SK-N-SH (cell line): ENCODE measurements at regions not wholly inside any gene's neighbourhood (a gene's known extent, or its start where the extent isn't known, plus 50 kb on each side); places are given as distances from the start of the nearest gene placed in this dataset.

Experiments used
- CTCF ChIA-PET: fragments of 300-600, 350-600 bp; formaldehyde crosslinking; extraction: SDS; loops from one replicate; lab custom pipeline; 2021; lab: Yijun Ruan, JAX
- POLR2A ChIA-PET: fragments of 350-600 bp; sonication (Branson Sonifier 250); formaldehyde crosslinking; extraction: SDS; loops from one replicate; lab custom pipeline; 2020; ENCODE audit warnings: antibody characterized with exemption, inconsistent platforms; lab: Yijun Ruan, JAX
- DNase-seq: peaks from one replicate; pipeline ENCODE4 v3.0.0; 2012
- H2AFZ ChIP-seq: fragments of 200-600 bp; sonication (generic); 2 replicates; pipeline ENCODE4 v1.8.1; 2016; ENCODE audit warnings: antibody characterized with exemption, mild to moderate bottlenecking, low read depth
- H3F3A ChIP-seq: fragments of 200-600 bp; sonication (generic); replicated peaks from 2 replicates; pipeline ENCODE3; 2016; ENCODE audit warnings: antibody characterized with exemption, mild to moderate bottlenecking; ENCODE audit not compliant: insufficient read depth
- H3K27ac ChIP-seq, 2 experiments: fragments of 200-500 bp in 1 of 2; fragments of 200-600 bp in 1 of 2; sonication (Bioruptor generic) in 1 of 2; sonication (generic), shearing (Covaris generic) in 1 of 2; 2 replicates each; pipeline versions ENCODE4 v1.5.1 to v1.6.1; 2014 to 2016; ENCODE audit warnings: low read depth in 2 of 2, inconsistent platforms in 1 of 2, low read length in 1 of 2, mild to moderate bottlenecking in 1 of 2, mixed read lengths in 1 of 2
- H3K27me3 ChIP-seq: fragments of 200-600 bp; sonication (generic), shearing (Covaris generic); 2 replicates; pipeline ENCODE4 v1.6.1; 2016; ENCODE audit warnings: mixed run types; ENCODE audit not compliant: insufficient read depth
- H3K36me3 ChIP-seq, 2 experiments: fragments of 200-500 bp in 1 of 2; fragments of 200-600 bp in 1 of 2; sonication (Bioruptor generic) in 1 of 2; sonication (generic) in 1 of 2; replicated peaks in 1 of 2; 2 replicates each; pipeline versions ENCODE3 to v1.5.1; 2014 to 2016; ENCODE audit warnings: low read length in 1 of 2, mild to moderate bottlenecking in 1 of 2; ENCODE audit not compliant: insufficient read depth in 2 of 2, control insufficient read depth in 1 of 2
- H3K4me1 ChIP-seq, 2 experiments: fragments of 200-500 bp in 1 of 2; fragments of 200-600 bp in 1 of 2; sonication (Bioruptor generic) in 1 of 2; sonication (generic), shearing (Covaris generic) in 1 of 2; 2 replicates each; pipeline versions ENCODE4 v1.5.1 to v1.6.1; 2014 to 2016; ENCODE audit warnings: low read depth in 1 of 2, low read length in 1 of 2, mixed run types in 1 of 2; ENCODE audit not compliant: insufficient read depth in 2 of 2, control insufficient read depth in 1 of 2
- H3K4me2 ChIP-seq: fragments of 200-600 bp; sonication (generic), shearing (Covaris generic); 2 replicates; pipeline ENCODE4 v1.6.1; 2017; ENCODE audit warnings: mixed run types
- H3K4me3 ChIP-seq, 2 experiments: fragments of 200-500 bp in 1 of 2; fragments of 200-600 bp in 1 of 2; sonication (Bioruptor generic) in 1 of 2; sonication (generic), shearing (Covaris generic) in 1 of 2; 2 replicates each; pipeline versions ENCODE4 v1.5.1 to v1.8.1; 2014 to 2016; ENCODE audit warnings: low read depth in 2 of 2, inconsistent platforms in 1 of 2, low read length in 1 of 2, mild to moderate bottlenecking in 1 of 2, mixed read lengths in 1 of 2, moderate library complexity in 1 of 2
- H3K79me2 ChIP-seq: fragments of 200-600 bp; sonication (generic); 2 replicates; pipeline ENCODE4 v1.8.1; 2017; ENCODE audit warnings: mild to moderate bottlenecking; ENCODE audit not compliant: insufficient read depth
- H3K9ac ChIP-seq: fragments of 200-600 bp; sonication (generic); 2 replicates; pipeline ENCODE4 v1.6.1; 2017; ENCODE audit warnings: mixed run types
- H3K9me2 ChIP-seq: fragments of 200-600 bp; sonication (generic); 2 replicates; pipeline ENCODE4 v1.6.1; 2017; ENCODE audit warnings: mixed run types
- H3K9me3 ChIP-seq: fragments of 200-600 bp; sonication (generic); 2 replicates; pipeline ENCODE4 v1.6.1; 2017; ENCODE audit warnings: mixed run types, mild to moderate bottlenecking, moderate library complexity
- H4K20me1 ChIP-seq: fragments of 200-600 bp; sonication (generic); 2 replicates; pipeline ENCODE4 v1.6.1; 2017; ENCODE audit warnings: mild to moderate bottlenecking, mixed run types; ENCODE audit not compliant: insufficient read depth
- ELF1 ChIP-seq: IDR thresholded peaks from 2 replicates; pipeline ENCODE4 v1.4.0; 2012
- FOSL2 ChIP-seq: IDR thresholded peaks from 2 replicates; pipeline ENCODE4 v1.4.0; 2012; ENCODE audit warnings: low read depth, mild to moderate bottlenecking, moderate library complexity, borderline replicate concordance
- FOXJ3 ChIP-seq: sonication (generic); formaldehyde crosslinking; IDR thresholded peaks from 2 replicates; pipeline ENCODE4 v1.5.1; 2020; ENCODE audit warnings: mild to moderate bottlenecking, missing genetic modification reagents
- FOXM1 ChIP-seq: IDR thresholded peaks from 2 replicates; pipeline ENCODE4 v1.4.0; 2012; ENCODE audit warnings: low read depth, mild to moderate bottlenecking
- GABPA ChIP-seq: IDR thresholded peaks from 2 replicates; pipeline ENCODE4 v1.4.0; 2012; ENCODE audit warnings: low read depth, mild to moderate bottlenecking
- PBX3 ChIP-seq: IDR thresholded peaks from 2 replicates; pipeline ENCODE4; 2012
- RFX5 ChIP-seq: IDR thresholded peaks from 2 replicates; pipeline ENCODE4 v1.6.1; 2012; ENCODE audit warnings: mild to moderate bottlenecking, improper control_type of control experiment, low read length
- SIN3A ChIP-seq: IDR thresholded peaks from 2 replicates; pipeline ENCODE4 v1.6.1; 2012; ENCODE audit warnings: low read depth, mild to moderate bottlenecking, low read length, moderate library complexity, borderline replicate concordance
- SMC3 ChIP-seq: IDR thresholded peaks from 2 replicates; pipeline ENCODE4 v1.6.1; 2012; ENCODE audit warnings: low read depth, low read length, improper control_type of control experiment
- USF1 ChIP-seq: IDR thresholded peaks from 2 replicates; pipeline ENCODE4 v1.4.0; 2012; ENCODE audit warnings: low read depth, borderline replicate concordance
- USF2 ChIP-seq: fragments of 150-350 bp; IDR thresholded peaks from 2 replicates; pipeline ENCODE4 v1.6.1; 2017; ENCODE audit warnings: antibody characterized with exemption, low read length, low read depth, borderline replicate concordance
- YY1 ChIP-seq: IDR thresholded peaks from 2 replicates; pipeline ENCODE4 v1.4.0; 2012; ENCODE audit warnings: low read depth, mild to moderate bottlenecking
- WGBS: methylation state at CpG from one replicate; pipeline ENCODE4 v1.1.6; 2017; ENCODE audit warnings: low lambda C conversion rate; 5-methylcytosine and 5-hydroxymethylcytosine counted together

GRCh38 chr4:25500626-25501316 lies 123.7 kb downstream of the ANAPC4 start:
- Histone ChIP-seq H3K4me3 (no peak overlapping the region), H3K4me1 (peaks cover 0 to 6% of the 10 kb centered on the region in 2 experiments; a peak in 1 of 4 replicates), H2AFZ (no peak overlapping the region), H3K27me3 (peaks cover 5% of the 10 kb centered on the region; the same call in 1 of the 2 replicates), H3K9ac (no peak overlapping the region), H3K9me2 (no peaks in the 10 kb centered on the region), H3K36me3 (no peaks in the 10 kb centered on the region), H3K79me2 (no peaks in the 10 kb centered on the region), H3F3A (no peaks in the 10 kb centered on the region), H3K4me2 (no peak overlapping the region), H3K9me3 (no peaks in the 10 kb centered on the region), H4K20me1 (no peaks in the 10 kb centered on the region), H3K27ac (no peak overlapping the region)
- TF ChIP-seq YY1 (no peak), USF1 (no peak), GABPA (no peak), USF2 (no peak), SMC3 (no peak)
- 12% methylated on average over 8 of the region's 9 CpGs for WGBS
- CTCF ChIA-PET = interaction anchor here (0.6 to 0.9 kb wide), 4 partner anchors 13 to 87 kb away, joined by 3 to 4 read pairs (median 3); no protein-coding TSS in a partner anchor
- POLR2A ChIA-PET = no interaction called here
- DNase-seq = peak; percentile 42

GRCh38 chr4:25502115-25502514 lies 125.1 kb downstream of the ANAPC4 start:
- WGBS = 19% methylated on average over 4 of the region's 4 CpGs
- no peaks in the 10 kb centered on the region for H4K20me1 ChIP-seq

More at GRCh38 chr4:25502115-25502514, 125.1 kb downstream of the ANAPC4 start:
- Histone ChIP-seq H3K79me2 (no peaks in the 10 kb centered on the region), H3K27me3 (peaks cover 5% of the 10 kb centered on the region; the same call in 1 of the 2 replicates), H3K4me3 (no peak overlapping the region), H3K27ac (no peak overlapping the region), H3K9me2 (no peaks in the 10 kb centered on the region), H3K36me3 (no peaks in the 10 kb centered on the region), H3K9ac (no peak overlapping the region), H3K4me1 (peaks cover 0 to 6% of the 10 kb centered on the region in 2 experiments; a peak in 1 of 4 replicates), H3K9me3 (no peaks in the 10 kb centered on the region), H3F3A (no peaks in the 10 kb centered on the region), H3K4me2 (no peak overlapping the region), H2AFZ (no peak overlapping the region)
- no peak for TF ChIP-seq YY1
- TF ChIP-seq FOXM1 = no peak
- no peak for TF ChIP-seq USF1
- TF ChIP-seq PBX3 = no peak
- TF ChIP-seq ELF1 = no peak
- no peak for TF ChIP-seq FOXJ3
- no peak for TF ChIP-seq RFX5
- no peak for TF ChIP-seq GABPA
- no peak for TF ChIP-seq FOSL2
- TF ChIP-seq SIN3A = no peak
- CTCF ChIA-PET = no interaction called here
- POLR2A ChIA-PET = no interaction called here
- no peak for DNase-seq
